AG10803 (cell line): ENCODE measurements at regions not wholly inside any gene's neighbourhood (a gene's known extent, or its start where the extent isn't known, plus 50 kb on each side); places are given as distances from the start of the nearest gene placed in this dataset.
"Not testable (repeated sequence)": the region's sequence is repeated elsewhere in the genome, so short reads cannot be mapped to it uniquely, and the experiment has no call there.

Experiments
- DNase-seq: peaks from one replicate; pipeline ENCODE4 v3.0.0; 2010; ENCODE audit warnings: low read depth
- H3K4me3 ChIP-seq: 2 replicates; pipeline ENCODE4 v1.5.1; 2011; ENCODE audit warnings: mild to moderate bottlenecking, low read length, control low read depth
- TF ChIP-seq, protein P1 (sequence below): conservative IDR thresholded peaks from 2 replicates; pipeline ENCODE4 v1.5.1; 2011; ENCODE audit warnings: mild to moderate bottlenecking, low read length, control low read depth, inconsistent platforms

DNA sequence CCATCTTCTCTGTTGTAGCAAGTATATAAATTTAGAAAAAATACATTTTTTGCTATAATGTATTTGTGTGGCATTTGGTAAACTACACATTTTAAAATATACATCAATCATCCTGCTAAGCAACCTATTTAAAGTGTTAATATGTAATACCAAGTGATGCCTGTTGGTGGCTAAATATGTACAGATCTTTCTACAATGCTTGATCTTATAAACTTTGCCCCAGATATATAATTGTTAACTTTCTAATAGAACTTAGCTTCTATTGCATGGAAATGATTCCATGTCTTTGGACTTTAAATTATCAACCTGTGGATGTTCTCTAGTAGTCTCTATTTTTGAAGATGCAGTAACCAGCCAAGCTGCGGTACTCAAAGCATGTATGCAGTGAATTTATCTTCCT is 1260.4 kb upstream of the RAG2 start:
- DNase-seq, result no peak
- H3K4me3 ChIP-seq, result no peak overlapping the region
- TF ChIP-seq, protein P1, sequence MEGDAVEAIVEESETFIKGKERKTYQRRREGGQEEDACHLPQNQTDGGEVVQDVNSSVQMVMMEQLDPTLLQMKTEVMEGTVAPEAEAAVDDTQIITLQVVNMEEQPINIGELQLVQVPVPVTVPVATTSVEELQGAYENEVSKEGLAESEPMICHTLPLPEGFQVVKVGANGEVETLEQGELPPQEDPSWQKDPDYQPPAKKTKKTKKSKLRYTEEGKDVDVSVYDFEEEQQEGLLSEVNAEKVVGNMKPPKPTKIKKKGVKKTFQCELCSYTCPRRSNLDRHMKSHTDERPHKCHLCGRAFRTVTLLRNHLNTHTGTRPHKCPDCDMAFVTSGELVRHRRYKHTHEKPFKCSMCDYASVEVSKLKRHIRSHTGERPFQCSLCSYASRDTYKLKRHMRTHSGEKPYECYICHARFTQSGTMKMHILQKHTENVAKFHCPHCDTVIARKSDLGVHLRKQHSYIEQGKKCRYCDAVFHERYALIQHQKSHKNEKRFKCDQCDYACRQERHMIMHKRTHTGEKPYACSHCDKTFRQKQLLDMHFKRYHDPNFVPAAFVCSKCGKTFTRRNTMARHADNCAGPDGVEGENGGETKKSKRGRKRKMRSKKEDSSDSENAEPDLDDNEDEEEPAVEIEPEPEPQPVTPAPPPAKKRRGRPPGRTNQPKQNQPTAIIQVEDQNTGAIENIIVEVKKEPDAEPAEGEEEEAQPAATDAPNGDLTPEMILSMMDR, result no peak; the same call in 1 of the 2 replicates

DNA sequence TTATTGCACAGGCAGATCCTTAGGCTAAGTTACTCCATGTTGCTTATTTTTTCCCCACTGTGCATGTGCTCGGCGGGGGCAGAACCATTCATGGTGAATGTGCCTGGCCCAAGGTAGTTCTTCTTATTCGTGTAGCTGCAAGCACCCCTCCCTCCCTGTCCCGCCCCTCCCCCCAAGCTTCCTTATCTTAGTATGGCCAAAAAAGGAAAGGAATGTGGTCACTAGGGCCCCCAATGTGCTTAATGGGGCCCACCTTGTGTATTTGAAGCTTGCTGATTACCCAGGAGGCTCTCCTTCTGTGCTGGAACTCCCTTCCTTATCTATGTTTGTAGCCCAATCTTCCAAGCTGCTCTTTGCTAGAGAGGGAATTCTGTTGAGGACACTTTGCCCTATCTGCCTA is 1259.7 kb upstream of the RAG2 start:
- TF ChIP-seq, protein P1, result no peak
- H3K4me3 ChIP-seq, result no peak overlapping the region
- no peak for DNase-seq

- TF ChIP-seq, protein P1, result no peak
- no peak overlapping the region for H3K4me3 ChIP-seq
- no peak for DNase-seq
These were observed 1251.7 kb upstream of the RAG2 start for GRCh38 chr11:37849706-37850105.

DNA sequence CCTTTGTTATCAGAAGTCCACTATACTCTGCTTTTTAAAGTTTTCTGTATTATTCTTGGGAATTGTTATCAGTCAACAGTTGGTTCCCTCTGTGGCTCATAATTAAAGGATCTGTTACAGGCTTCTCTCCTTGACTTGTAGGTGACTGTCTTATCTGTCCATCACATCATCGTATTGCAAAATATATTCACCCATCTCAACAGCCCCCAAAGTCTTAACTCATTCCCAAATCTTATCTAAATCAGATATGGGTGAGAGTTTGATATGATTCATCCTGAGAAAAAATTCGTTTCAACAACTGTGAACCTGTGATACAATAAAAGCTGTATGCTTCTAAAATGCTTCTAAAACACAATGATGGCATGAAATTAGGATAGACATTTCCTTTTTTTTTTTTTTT is 1245.6 kb upstream of the RAG2 start:
- TF ChIP-seq, protein P1, result no peak

DNA sequence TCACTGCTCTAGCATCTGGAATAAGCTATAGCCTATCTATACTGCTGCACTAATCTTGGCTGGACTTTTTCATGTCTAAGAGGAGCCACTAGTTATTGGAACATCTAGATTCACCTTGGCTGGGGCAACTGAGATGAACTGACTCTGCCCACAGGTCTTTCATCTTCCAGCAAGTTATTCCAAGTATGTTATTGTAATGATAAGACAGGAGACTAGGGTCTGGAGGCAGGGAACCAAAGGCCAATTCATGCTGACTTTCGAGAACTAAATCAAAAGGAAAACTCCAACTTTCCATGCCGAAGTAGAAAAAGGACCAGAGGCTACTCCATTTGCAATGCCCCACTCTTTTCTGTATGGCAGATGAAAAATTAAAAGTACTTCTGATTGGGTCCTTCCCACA is 1243.0 kb upstream of the RAG2 start:
- no peak for DNase-seq
- TF ChIP-seq, protein P1, result no peak
- H3K4me3 ChIP-seq, result no peak overlapping the region

More for the DNA sequence above, 1245.6 kb upstream of the RAG2 start:
- H3K4me3 ChIP-seq, result no peak overlapping the region
- DNase-seq, result no peak

DNA sequence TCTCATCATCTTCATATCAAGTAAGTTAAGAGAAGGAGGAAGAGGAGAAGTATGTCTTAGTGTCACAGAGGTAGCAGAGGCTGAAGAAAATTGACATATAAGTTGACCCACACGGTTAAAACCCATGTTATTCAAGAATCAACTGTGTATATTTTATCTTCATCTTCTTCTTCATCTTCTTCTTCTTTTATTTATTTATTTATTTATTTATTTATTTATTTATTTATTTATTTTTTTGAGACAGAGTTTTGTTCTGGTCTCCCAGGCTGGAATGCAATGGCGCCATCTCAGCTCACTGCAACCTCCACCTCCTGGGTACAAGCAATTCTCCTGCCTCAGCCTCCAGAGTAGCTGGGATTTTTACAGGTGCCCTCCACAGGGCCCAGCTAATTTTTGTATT is 1242.3 kb upstream of the RAG2 start:
- not testable (repeated sequence) for DNase-seq

GRCh38 chr11:37830529-37830928 is 1232.5 kb upstream of the RAG2 start:
- TF ChIP-seq, protein P1, result no peak
- H3K4me3 ChIP-seq, result no peak overlapping the region
- no peak for DNase-seq

More for the DNA sequence above, 1242.3 kb upstream of the RAG2 start:
- H3K4me3 ChIP-seq, result not testable (repeated sequence)

GRCh38 chr11:37817727-37818270 is 1219.8 kb upstream of the RAG2 start:
- H3K4me3 ChIP-seq, result no peak overlapping the region
- TF ChIP-seq, protein P1, result no peak
- no peak for DNase-seq
